Right renal pelvis (tissue), 4 donors: ENCODE measurements at regions not wholly inside any gene's neighbourhood (a gene's known extent, or its start where the extent isn't known, plus 50 kb on each side); places are given as distances from the start of the nearest gene placed in this dataset.
"Not testable (repeated sequence)": the region's sequence is repeated elsewhere in the genome, so short reads cannot be mapped to it uniquely, and the experiment has no call there.

Experiments
- DNase-seq, 4 donors: peaks; one replicate each; pipeline ENCODE4 v3.0.0-alpha.2; 2013; ENCODE audit warnings: low read depth in 4 of 4, low spot score in 3 of 4, missing footprints in 1 of 4

DNA sequence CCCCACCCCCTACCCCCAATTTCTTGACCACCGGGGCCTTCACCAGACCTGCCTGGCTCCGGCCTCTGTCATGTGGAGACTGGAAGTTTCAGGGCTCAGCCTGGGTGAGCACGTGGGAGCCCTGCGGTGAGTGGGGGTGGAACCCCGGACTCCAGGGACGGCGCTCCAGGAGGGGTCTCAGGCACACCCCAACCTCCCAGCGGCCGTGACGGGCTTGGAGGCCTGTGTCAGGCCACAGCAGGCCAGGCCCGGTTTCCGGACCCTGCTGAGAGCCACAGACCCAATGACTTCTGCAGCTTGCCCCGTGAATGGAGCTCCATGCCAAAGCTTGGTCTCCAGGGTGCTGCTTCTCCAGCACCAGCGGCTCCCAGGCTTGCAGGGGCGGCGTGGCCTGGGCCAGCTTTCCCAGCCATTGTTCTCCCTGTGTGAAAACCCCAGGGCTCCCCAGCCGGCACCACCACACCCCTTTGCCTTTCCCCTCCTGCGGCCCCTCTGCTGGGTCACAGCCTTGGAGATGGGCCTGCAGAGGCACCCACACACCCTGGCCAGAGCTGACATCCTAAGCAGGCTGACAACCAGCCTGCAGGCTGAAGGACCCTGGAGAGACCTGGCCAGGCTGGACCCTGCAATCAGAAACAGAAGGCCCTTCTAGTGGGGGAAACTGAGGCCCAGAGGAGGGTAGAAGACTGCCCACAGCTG, 186.2 kb upstream of the C14orf180 start:
- no peak for DNase-seq

DNA sequence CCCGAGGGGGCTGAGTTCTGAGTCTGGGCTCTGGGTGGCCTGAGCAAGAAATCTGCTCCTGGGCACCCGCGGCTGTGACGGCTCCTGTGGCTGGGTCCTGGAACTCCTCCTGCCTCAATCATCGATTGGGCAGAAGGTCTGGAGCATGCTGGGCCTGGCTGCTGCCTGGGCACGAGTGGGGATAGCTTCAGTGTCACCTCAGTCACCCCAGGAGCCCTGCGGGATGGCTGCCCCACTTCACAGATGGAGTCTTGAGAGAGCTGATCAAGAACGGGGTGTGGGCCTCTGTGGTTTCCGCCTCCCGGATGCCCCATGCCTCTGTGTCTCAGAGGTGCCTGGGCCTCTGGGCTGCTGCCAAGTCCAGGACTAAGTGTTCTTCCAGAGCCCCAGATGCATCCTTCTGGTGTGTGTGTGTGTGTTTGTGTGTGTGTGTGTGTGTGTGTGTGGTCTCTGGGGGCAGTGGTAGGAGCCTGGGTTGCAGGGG, 185.6 kb upstream of the C14orf180 start:
- DNase-seq = no peak

- no peak for DNase-seq
Measured at GRCh38 chr14:104394409-104394851, 185.1 kb upstream of the C14orf180 start.

- no peak for DNase-seq
Measured at GRCh38 chr14:104395276-104395675, 184.3 kb upstream of the C14orf180 start.

GRCh38 chr14:104395941-104396681, 183.5 kb upstream of the C14orf180 start:
- no peak for DNase-seq

GRCh38 chr14:104396682-104397470, 182.7 kb upstream of the C14orf180 start:
- DNase-seq = no peak

GRCh38 chr14:104397956-104398355, 181.6 kb upstream of the C14orf180 start:
- no peak for DNase-seq

DNA sequence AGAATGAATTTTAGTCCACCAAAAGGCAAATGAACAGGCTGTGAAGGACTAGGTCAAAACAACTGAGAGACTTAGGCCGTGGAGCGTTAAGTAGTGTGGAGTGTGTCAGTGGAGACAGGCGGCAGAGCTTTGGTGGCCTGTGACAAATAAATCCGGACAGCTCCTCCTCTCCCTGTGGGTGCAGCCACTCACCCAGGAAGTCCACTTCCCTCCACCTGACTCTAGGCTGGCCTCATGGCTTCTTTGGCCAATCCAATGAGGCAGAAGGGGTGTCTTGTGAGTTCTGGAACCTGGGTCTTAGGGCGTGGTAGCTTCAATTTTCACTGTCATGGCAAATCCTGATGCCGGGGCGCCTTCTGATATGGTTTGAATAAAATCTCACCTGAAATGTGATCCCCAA, 180.9 kb upstream of the C14orf180 start:
- no peak for DNase-seq

DNA sequence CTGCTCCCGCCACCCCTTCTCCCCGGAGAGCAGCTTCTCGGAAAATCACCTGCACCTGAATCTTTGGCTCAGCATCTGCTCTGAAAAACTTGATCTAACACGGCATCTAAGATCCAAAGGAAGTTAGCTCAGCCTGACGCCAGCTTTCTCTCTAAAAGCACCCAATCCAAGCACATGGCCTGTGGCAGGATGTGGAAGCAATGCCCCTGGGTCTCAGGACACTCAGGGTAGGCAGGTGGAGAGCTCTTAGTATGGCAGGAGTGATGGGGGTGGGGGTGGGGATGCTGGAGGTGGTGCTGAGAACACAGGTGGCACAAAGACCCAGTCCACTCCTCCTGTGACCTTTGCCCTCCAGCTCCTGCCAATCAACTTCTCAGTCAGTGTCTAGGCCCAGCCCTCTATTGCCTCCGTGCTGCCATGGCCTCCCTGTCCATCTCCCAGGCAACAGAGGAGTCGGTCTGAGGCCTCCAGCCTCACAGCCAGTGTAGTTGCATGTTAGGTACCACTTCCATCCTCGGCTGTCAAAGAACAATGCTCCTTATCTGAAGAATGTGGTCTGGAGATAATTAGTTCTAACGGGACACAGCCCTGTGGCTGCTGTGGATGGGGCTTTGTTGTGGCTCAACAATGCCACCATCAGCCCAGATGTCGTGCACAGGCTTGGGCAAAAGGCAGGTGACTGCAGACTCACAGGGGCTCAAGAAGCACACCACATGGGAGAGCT, 180.0 kb upstream of the C14orf180 start:
- no peak for DNase-seq

GRCh38 chr14:104400355-104400754, 179.2 kb upstream of the C14orf180 start:
- no peak for DNase-seq

DNA sequence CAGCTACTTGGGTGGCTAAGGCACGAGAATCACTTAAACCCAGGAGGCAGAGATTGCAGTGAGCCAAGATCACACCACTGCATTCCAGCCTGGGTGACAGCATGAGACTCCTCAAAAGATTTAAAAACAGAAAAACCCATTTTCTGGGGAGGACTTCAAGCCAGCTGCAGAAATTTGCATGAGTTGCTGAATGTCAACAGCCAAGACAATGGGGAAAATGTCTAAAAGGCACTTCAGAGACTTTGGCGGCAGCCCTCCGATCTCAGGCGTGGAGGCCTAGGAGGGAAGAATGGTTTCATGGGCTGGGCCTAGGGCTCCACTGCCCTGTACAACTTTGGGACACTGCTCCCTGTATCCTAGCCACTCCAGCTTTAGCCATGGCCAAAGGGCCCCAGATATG, 177.8 kb upstream of the C14orf180 start:
- no peak for DNase-seq

GRCh38 chr14:104402303-104402702, 177.3 kb upstream of the C14orf180 start:
- not testable (repeated sequence) for DNase-seq

GRCh38 chr14:104403421-104404220, 175.9 kb upstream of the C14orf180 start:
- no peak for DNase-seq

GRCh38 chr14:104404922-104405321, 174.6 kb upstream of the C14orf180 start:
- DNase-seq = no peak

DNA sequence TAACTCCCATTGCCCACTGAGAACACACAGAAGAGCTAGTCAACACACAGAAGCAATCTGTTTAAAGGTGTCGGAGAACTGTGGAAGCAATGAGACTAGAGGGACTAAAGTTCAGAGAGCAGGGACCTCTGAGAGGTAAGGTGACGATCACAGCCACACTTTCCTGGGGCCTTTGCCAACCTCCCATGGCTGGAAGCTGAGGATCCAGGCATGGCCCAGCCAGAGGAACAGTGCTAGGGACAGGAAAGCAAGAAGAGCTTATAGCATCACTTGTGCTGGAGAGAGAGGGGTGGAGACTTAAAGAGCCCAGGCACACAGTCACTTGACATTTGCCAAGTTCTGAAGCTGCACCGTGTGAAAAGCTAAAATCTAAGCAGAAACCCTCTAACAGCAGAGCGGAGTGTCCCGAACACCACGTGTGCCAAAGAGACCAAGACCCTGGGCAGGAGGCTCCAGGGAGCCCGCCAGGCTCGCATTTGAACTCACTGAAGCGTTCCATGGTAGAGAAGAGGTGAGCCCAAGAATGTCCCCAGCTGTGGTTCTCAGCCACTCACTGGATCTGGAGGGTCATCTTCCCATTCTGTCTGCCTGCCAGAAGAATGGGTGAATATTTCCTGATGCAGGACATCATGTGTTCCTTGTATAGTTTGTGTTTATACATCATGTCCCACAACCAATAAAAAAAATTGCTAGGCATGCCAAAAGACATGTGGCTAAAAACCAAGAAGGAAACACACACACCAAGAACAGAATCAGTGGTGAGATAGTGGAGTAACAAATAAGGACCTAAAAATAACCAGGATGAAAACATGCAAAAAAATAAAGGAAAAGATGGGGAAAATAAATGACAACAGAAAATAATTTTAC, 174.0 kb upstream of the C14orf180 start:
- DNase-seq = no peak

- no peak for DNase-seq
Measured at GRCh38 chr14:104406831-104407230, 172.7 kb upstream of the C14orf180 start.

- DNase-seq = no peak
Measured at GRCh38 chr14:104416383-104416782, 163.2 kb upstream of the C14orf180 start.

GRCh38 chr14:104419865-104420505, 159.6 kb upstream of the C14orf180 start:
- no peak for DNase-seq
